CD8-positive, alpha-beta memory T cell (primary cell): ENCODE measurements at regions not wholly inside any gene's neighbourhood (a gene's known extent, or its start where the extent isn't known, plus 50 kb on each side); places are given as distances from the start of the nearest gene placed in this dataset.

ENCODE experiments used
- CTCF ChIA-PET: fragments of 350-600 bp; sonication (Branson Sonifier 250); formaldehyde crosslinking; loops from one replicate; lab custom pipeline; 2021; ENCODE audit warnings: antibody characterized with exemption; lab: Charles Lee
- POLR2A ChIA-PET: fragments of 350-600 bp; sonication (Branson Sonifier 250); formaldehyde crosslinking; loops from one replicate; lab custom pipeline; 2021; ENCODE audit warnings: antibody characterized with exemption; lab: Charles Lee
- DNase-seq, 5 donors: peaks; one replicate each; pipeline versions ENCODE4 v3.0.0 to v3.0.0-alpha.2; 2020 to 2022; ENCODE audit warnings: mixed read lengths in 1 of 5
- H3K27ac ChIP-seq: one replicate; pipeline ENCODE4 v1.7.0; 2013; ENCODE audit warnings: low read depth, mild to moderate bottlenecking, low read length, moderate library complexity
- H3K27me3 ChIP-seq: 2 replicates; pipeline ENCODE4 v1.7.0; 2013; ENCODE audit warnings: low read length, mild to moderate bottlenecking; ENCODE audit not compliant: insufficient read depth, poor library complexity, severe bottlenecking
- H3K36me3 ChIP-seq: 2 replicates; pipeline ENCODE4 v1.7.0; 2013; ENCODE audit warnings: mild to moderate bottlenecking, low read length, moderate library complexity; ENCODE audit not compliant: insufficient read depth
- H3K4me1 ChIP-seq: 2 replicates; pipeline ENCODE4 v1.7.0; 2013; ENCODE audit warnings: mild to moderate bottlenecking, low read length, moderate library complexity; ENCODE audit not compliant: insufficient read depth
- H3K4me3 ChIP-seq: 2 replicates; pipeline ENCODE4 v1.7.0; 2013; ENCODE audit warnings: mild to moderate bottlenecking, low read length
- H3K9me3 ChIP-seq: 2 replicates; pipeline ENCODE4 v1.7.0; 2013; ENCODE audit warnings: mild to moderate bottlenecking, low read length
- H3K27ac Mint-ChIP-seq, 8 donors: one replicate each; pipeline ENCODE4 v1.8.0; 2020 to 2021; ENCODE audit warnings: mixed read lengths in 8 of 8, mild to moderate bottlenecking in 6 of 8, inconsistent platforms in 3 of 8, moderate library complexity in 3 of 8
- H3K27me3 Mint-ChIP-seq, 2 donors: one replicate each; pipeline ENCODE4 v1.8.0; 2020 to 2021; ENCODE audit warnings: mixed read lengths in 2 of 2, mild to moderate bottlenecking in 1 of 2, moderate library complexity in 1 of 2
- H3K36me3 Mint-ChIP-seq, 3 donors: one replicate each; pipeline ENCODE4 v1.8.0; 2020 to 2021; ENCODE audit warnings: mixed read lengths in 3 of 3, inconsistent platforms in 1 of 3, mild to moderate bottlenecking in 1 of 3
- H3K4me1 Mint-ChIP-seq, 3 donors: one replicate each; pipeline ENCODE4 v1.8.0; 2020 to 2021; ENCODE audit warnings: mixed read lengths in 3 of 3, inconsistent platforms in 1 of 3, mild to moderate bottlenecking in 1 of 3
- H3K4me3 Mint-ChIP-seq, 7 donors: one replicate each; pipeline ENCODE4 v1.8.0; 2020 to 2021; ENCODE audit warnings: mixed read lengths in 7 of 7, mild to moderate bottlenecking in 6 of 7, moderate library complexity in 4 of 7, inconsistent platforms in 2 of 7
- H3K9me3 Mint-ChIP-seq, 5 donors: one replicate each; pipeline ENCODE4 v1.8.0; 2020 to 2022; ENCODE audit warnings: mixed read lengths in 5 of 5, mild to moderate bottlenecking in 3 of 5, moderate library complexity in 2 of 5, inconsistent platforms in 1 of 5

- H3K9me3 Mint-ChIP-seq = no peaks in the 10 kb centered on the region
- H3K36me3 Mint-ChIP-seq = no peaks in the 10 kb centered on the region
- peaks cover 6 to 17% of the 10 kb centered on the region in 2 donors for H3K27me3 Mint-ChIP-seq
- CTCF ChIA-PET = interaction anchor here (1.0 to 2.4 kb wide), 4 partner anchors 9 to 630 kb away, joined by 3 to 10 read pairs (median 5); no protein-coding TSS in a partner anchor
- Histone ChIP-seq H3K4me1 (no peaks in the 10 kb centered on the region), H3K36me3 (no peaks in the 10 kb centered on the region), H3K27ac (no peak overlapping the region), H3K4me3 (no peak overlapping the region), H3K9me3 (no peaks in the 10 kb centered on the region), H3K27me3 (no peaks in the 10 kb centered on the region)
- POLR2A ChIA-PET = no interaction called here
- peak overlapping the region in 1 of 8 donors; percentile 13 for H3K27ac Mint-ChIP-seq
- H3K4me3 Mint-ChIP-seq = no peak overlapping the region
- peak; percentile 2 to 47 (median 12) for DNase-seq
- no peaks in the 10 kb centered on the region for H3K4me1 Mint-ChIP-seq
Measured at GRCh38 chr9:69971643-69972449, 71.8 kb upstream of the MAMDC2 start.

DNA sequence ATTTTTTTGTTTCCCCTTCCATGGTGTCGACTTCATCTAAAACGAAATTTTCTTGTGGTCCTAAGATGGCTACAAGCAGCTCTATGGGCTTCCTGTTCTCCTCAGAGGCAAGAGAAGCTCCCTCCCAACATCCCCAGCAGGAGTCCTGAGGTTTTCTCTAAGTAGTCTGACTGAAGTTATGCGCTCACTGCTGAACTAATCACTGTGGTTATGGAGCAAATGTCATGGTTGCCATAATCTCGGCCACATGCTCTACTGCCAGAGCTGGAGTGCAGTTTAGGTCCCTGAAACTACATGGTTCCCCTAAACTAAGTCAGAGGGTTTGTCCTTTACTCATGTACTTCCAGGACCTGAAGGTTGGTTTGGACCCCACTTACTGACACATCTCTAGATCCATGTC, 68.0 kb upstream of the MAMDC2 start:
- Histone ChIP-seq H3K9me3 (no peaks in the 10 kb centered on the region), H3K27me3 (no peaks in the 10 kb centered on the region), H3K27ac (no peak overlapping the region), H3K4me1 (no peaks in the 10 kb centered on the region), H3K36me3 (no peaks in the 10 kb centered on the region), H3K4me3 (no peak overlapping the region)
- H3K4me3 Mint-ChIP-seq = no peak overlapping the region
- H3K27ac Mint-ChIP-seq = no peak overlapping the region
- peaks cover 6 to 17% of the 10 kb centered on the region in 2 donors for H3K27me3 Mint-ChIP-seq
- H3K9me3 Mint-ChIP-seq = no peaks in the 10 kb centered on the region
- no peaks in the 10 kb centered on the region for H3K36me3 Mint-ChIP-seq
- no peaks in the 10 kb centered on the region for H3K4me1 Mint-ChIP-seq
- ChIA-PET POLR2A (no interaction called here), CTCF (interaction anchor here (1.6 kb wide), 1 partner anchor 627 kb away, joined by 5 read pairs; no protein-coding TSS in a partner anchor)
- DNase-seq = no peak

DNA sequence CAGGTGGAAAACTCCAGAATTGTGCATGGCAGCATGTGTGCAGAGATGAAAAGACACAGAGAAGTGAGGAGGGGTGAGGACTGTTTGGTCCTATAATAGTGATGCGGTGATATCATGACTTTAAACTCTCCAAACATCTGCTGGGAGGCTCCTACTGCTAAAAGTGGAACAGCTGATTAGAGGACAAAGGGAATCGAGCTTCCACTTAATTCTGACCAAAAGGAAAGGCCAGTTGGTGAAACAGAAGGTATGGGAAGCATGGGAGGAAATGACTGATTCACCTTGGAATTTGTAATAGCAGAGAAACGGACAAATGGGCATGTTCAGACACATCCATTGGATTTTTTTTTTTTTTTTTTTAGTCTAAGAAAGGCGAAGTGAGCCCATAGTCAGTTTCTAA, 67.5 kb upstream of the MAMDC2 start:
- Mint-ChIP-seq H3K9me3 (no peaks in the 10 kb centered on the region), H3K4me3 (no peak overlapping the region), H3K36me3 (no peaks in the 10 kb centered on the region), H3K27ac (no peak overlapping the region), H3K27me3 (peaks cover 6 to 17% of the 10 kb centered on the region in 2 donors), H3K4me1 (no peaks in the 10 kb centered on the region)
- Histone ChIP-seq H3K27me3 (no peaks in the 10 kb centered on the region), H3K27ac (no peak overlapping the region), H3K4me3 (no peak overlapping the region), H3K9me3 (no peaks in the 10 kb centered on the region), H3K36me3 (no peaks in the 10 kb centered on the region), H3K4me1 (no peaks in the 10 kb centered on the region)
- ChIA-PET POLR2A (no interaction called here), CTCF (interaction anchor here (1.6 kb wide), 1 partner anchor 626 kb away, joined by 5 read pairs; no protein-coding TSS in a partner anchor)
- DNase-seq = no peak

- no peaks in the 10 kb centered on the region for H3K9me3 ChIP-seq
- H3K27me3 ChIP-seq = no peaks in the 10 kb centered on the region
- H3K27ac Mint-ChIP-seq = no peak overlapping the region
- ChIA-PET POLR2A (no interaction called here), CTCF (no interaction called here)
- no peaks in the 10 kb centered on the region for H3K36me3 Mint-ChIP-seq
- no peak for DNase-seq
- no peak overlapping the region for H3K27ac ChIP-seq
- no peaks in the 10 kb centered on the region for H3K36me3 ChIP-seq
- H3K4me3 ChIP-seq = no peak overlapping the region
- no peaks in the 10 kb centered on the region for H3K4me1 ChIP-seq
- H3K4me3 Mint-ChIP-seq = no peak overlapping the region
- no peaks in the 10 kb centered on the region for H3K4me1 Mint-ChIP-seq
- no peaks in the 10 kb centered on the region for H3K9me3 Mint-ChIP-seq
- peaks cover 0 to 9% of the 10 kb centered on the region in 2 donors for H3K27me3 Mint-ChIP-seq
Measured at GRCh38 chr9:69980041-69980440, 63.6 kb upstream of the MAMDC2 start.

DNA sequence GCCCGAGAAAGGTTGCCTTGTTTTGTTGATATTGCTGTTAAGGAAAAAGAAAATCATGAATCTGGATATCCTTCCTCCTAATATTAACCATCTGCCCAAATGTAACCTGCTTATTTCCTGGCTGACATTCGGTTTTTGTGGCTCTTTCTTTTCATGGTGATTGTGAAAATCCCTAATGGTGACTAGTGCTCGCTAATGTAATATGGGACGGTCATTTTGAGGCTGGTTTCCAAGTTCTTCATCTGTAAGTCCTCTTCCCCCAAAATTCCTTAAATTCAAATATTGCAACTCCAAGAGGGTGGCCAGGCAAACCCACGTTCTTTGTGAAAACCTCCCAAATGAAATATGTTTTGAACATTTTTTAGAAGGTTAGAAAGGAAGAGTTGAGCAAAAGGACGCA, 63.1 kb upstream of the MAMDC2 start:
- H3K4me3 Mint-ChIP-seq = no peak overlapping the region
- H3K27ac Mint-ChIP-seq = no peak overlapping the region
- H3K4me1 Mint-ChIP-seq = no peaks in the 10 kb centered on the region
- DNase-seq = no peak
- H3K4me1 ChIP-seq = no peaks in the 10 kb centered on the region
- H3K27me3 Mint-ChIP-seq = peaks cover 0 to 7% of the 10 kb centered on the region in 2 donors
- H3K36me3 Mint-ChIP-seq = no peaks in the 10 kb centered on the region
- no peak overlapping the region for H3K27ac ChIP-seq
- CTCF ChIA-PET = no interaction called here
- no peaks in the 10 kb centered on the region for H3K9me3 ChIP-seq
- POLR2A ChIA-PET = no interaction called here
- no peaks in the 10 kb centered on the region for H3K36me3 ChIP-seq
- no peaks in the 10 kb centered on the region for H3K9me3 Mint-ChIP-seq
- H3K27me3 ChIP-seq = no peaks in the 10 kb centered on the region
- no peak overlapping the region for H3K4me3 ChIP-seq

GRCh38 chr9:69981686-69982445, 61.8 kb upstream of the MAMDC2 start:
- Mint-ChIP-seq H3K4me1 (no peaks in the 10 kb centered on the region), H3K27me3 (peaks cover 0 to 5% of the 10 kb centered on the region in 2 donors), H3K4me3 (no peak overlapping the region), H3K36me3 (no peaks in the 10 kb centered on the region), H3K9me3 (no peaks in the 10 kb centered on the region), H3K27ac (no peak overlapping the region)
- Histone ChIP-seq H3K4me3 (no peak overlapping the region), H3K36me3 (no peaks in the 10 kb centered on the region), H3K9me3 (no peaks in the 10 kb centered on the region), H3K27ac (no peak overlapping the region), H3K4me1 (no peaks in the 10 kb centered on the region), H3K27me3 (no peaks in the 10 kb centered on the region)
- ChIA-PET CTCF (no interaction called here), POLR2A (no interaction called here)
- no peak for DNase-seq

GRCh38 chr9:69984831-69985230, 58.8 kb upstream of the MAMDC2 start:
- ChIA-PET POLR2A (no interaction called here), CTCF (no interaction called here)
- Mint-ChIP-seq H3K9me3 (peaks cover 0 to 2% (median 0%) of the 10 kb centered on the region in 5 donors), H3K27ac (no peak overlapping the region), H3K4me3 (no peak overlapping the region), H3K4me1 (no peaks in the 10 kb centered on the region), H3K27me3 (peaks cover 0 to 18% of the 10 kb centered on the region in 2 donors), H3K36me3 (no peaks in the 10 kb centered on the region)
- Histone ChIP-seq H3K27me3 (no peaks in the 10 kb centered on the region), H3K36me3 (no peaks in the 10 kb centered on the region), H3K4me3 (no peak overlapping the region), H3K27ac (no peak overlapping the region), H3K4me1 (no peaks in the 10 kb centered on the region), H3K9me3 (no peaks in the 10 kb centered on the region)
- DNase-seq = no peak

GRCh38 chr9:69985971-69986370, 57.7 kb upstream of the MAMDC2 start:
- Mint-ChIP-seq H3K4me1 (no peaks in the 10 kb centered on the region), H3K9me3 (peaks cover 0 to 2% (median 0%) of the 10 kb centered on the region in 5 donors), H3K4me3 (no peak overlapping the region), H3K27ac (no peak overlapping the region), H3K36me3 (no peaks in the 10 kb centered on the region), H3K27me3 (peaks cover 2 to 21% of the 10 kb centered on the region in 2 donors)
- CTCF ChIA-PET = no interaction called here
- POLR2A ChIA-PET = no interaction called here
- no peak overlapping the region for H3K4me3 ChIP-seq
- no peaks in the 10 kb centered on the region for H3K36me3 ChIP-seq
- H3K27ac ChIP-seq = no peak overlapping the region
- H3K9me3 ChIP-seq = no peaks in the 10 kb centered on the region
- DNase-seq = no peak
- no peaks in the 10 kb centered on the region for H3K4me1 ChIP-seq
- no peaks in the 10 kb centered on the region for H3K27me3 ChIP-seq
